HG03139 (cell line): ENCODE measurements at regions not wholly inside any gene's neighbourhood (a gene's known extent, or its start where the extent isn't known, plus 50 kb on each side); places are given as distances from the start of the nearest gene placed in this dataset.

Experiments used
- ATAC-seq: cut with Tn5 transposase; IDR thresholded peaks from one replicate; pipeline ENCODE4 v1.9.1; 2021; ENCODE audit not compliant: unreplicated experiment

DNA sequence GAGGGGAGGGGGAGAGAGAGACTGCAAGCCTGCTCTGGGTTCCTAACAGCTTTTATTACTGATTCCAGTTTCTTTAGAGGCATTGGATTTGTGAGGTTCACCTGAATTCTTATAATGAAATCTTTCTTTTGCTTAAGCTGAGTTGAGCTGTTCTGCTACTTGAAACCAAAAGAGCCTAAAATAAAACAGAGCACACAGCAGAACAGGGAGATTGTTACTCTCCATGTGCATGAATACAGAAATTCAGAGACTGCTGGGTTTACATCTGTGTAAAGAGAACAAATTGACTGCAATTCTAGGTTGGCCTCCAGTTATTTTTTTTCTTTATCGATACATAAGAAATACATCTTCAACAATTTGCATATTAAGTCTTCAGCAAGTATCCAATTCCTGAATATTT is 168.8 kb upstream of the NRIP1 start:
- ATAC-seq = no peak

DNA sequence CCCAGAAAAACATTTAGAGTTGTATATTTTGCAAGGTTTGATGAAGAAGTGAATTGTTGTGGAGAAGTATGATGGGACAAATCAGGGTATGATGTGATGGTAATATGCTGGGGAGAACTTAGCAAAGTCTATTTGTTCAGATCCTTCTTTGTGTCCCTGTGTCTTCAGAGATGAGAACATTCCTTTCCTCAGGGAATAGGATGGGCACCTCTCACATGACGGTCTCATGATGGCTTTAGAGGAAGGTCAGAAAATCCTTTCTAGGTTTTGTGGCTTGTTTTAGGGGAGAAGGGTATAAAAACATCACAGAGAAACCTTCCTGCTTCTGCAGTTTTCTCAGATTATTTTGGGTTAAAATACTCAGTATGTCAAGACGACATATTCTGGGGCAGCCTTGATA is 171.3 kb upstream of the NRIP1 start:
- ATAC-seq = no peak

DNA sequence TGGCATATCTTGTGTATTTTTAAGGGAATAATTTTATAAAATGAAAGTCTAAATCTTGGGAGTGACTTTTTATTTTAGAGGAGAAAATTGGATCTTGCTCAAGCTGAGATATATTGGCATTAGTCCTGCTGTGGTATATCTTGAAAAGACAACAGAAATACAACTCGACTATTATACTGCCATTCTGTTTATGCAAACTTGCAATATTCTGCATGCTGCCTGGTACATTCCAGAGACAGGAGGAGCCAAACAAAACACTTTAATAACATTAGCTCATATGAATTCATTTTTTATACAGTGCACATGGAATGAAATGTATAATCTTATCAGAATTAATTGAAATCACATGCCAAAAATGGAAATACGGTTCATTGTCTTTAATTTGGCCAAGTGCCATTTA is 176.0 kb upstream of the NRIP1 start:
- ATAC-seq = no peak

DNA sequence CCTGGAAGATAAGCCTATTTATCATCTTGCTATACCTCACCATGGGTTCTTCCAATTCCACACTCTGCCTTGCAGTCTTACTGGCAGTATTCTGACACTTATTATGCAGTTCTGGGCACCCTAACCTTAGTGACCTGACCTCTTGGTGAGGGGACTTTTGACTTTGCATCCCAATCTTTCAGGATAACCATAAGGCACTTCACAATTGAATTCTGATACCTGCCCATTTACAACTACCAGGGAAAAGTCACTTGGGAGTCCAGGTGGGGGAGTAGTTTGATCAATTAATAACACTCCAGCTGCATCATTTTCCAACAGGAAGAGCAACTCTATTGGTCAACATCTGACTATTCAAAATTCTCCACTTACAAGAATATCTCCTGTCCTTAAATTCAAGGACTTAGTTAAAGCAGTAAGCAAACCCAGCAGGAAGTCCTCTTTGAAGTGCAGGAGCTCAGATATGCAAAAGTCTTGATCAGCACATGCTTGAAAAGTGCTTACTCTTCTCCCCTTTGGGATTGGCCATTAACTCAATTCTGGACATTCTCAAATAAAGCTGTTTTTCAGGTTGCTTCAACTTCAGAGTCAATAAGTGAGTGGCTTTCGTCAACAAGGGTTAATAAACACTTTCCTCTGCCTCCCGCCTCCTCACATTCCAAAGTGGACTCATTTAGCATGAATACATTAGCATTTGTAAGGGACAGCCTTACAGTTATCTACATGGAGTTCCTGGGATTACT is 177.4 kb upstream of the NRIP1 start:
- ATAC-seq = no peak

DNA sequence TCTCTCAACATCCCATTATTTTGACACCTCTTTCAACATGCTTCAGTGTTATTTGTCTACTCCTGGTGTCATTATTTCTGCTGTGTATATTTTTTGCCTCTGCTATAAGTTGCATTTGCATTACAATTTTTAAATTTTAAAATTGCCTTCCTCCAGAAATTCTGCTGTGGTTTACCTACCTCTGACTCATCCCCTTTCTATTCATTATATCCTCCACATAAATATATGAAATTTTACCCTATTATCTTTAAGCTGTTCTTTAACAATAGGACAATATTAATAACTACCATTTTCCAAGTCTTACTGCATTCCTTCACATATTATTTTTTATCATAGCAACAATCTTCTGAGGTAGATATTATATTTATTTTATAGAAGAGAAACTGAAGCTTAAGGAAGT is 178.1 kb upstream of the NRIP1 start:
- ATAC-seq = no peak

DNA sequence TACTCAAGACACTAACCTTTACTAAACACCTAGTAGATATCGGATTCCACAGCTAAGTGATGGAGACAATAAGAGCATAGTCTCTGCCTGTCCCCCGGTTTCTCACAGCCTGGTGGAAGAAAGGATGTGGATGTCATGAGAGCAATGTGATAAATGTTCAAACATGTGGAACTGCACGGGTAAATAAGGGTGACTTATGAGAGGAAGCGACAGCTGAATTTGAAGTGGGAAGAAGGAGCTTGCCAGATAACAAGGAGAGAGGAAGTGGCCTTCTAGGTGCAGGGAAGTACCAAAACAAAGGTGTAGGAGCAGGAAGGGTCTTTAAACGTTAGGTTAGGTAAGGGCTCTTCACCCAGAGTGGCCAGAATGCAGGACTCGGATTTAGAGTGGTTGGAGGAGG is 178.6 kb upstream of the NRIP1 start:
- no peak for ATAC-seq

DNA sequence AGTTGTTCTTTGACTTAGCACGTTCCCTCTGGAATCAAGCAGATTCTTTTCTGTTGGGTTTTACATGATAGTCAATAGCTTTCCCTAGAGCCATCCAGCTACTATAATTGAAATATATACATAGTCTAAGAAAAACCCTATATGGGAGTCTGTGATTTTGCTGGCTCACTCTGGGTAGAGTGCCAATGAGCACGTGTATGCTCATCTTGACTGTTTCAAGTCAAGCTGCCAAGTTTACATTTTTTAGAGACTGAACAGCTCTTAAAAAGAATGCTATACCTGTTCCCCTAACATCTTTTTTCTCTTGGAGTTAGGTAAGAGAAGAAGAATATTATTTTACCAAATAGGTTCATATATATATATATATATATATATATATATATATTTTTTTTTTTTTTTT is 182.8 kb upstream of the NRIP1 start:
- ATAC-seq = no peak

DNA sequence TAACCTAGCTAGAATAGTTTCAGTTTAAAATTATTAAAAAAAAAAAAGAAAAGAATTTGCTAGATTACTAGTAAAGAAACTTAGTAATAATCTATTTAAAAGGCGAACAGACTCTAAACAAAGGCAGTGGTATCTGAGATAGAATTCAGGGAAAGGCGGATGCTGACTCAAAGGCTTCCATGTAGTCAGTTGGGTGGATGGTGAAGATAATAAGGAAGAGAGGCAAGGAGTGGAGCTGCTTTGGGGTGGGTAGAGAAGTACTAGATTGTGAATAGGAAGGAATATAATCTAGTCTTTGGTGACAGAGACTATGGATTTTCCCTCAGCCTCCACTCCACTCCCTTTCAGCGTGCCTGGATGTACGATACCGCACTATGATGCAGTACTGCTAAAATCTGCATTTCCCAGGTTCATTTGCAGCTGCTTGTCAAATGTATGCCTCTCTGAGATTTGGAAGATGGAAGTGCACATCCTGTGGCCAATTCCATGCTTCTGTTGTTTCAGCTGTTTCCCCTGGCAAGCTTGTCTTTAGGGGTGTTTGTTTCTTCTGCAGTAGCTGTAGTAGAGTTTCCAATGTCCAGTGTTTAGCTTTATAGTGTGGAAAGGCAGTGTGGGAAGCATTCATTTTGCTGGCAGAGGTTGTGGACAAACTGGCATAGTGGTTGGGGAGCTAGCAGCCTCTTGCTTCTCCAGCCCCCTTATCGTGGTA is 184.6 kb upstream of the NRIP1 start:
- ATAC-seq = no peak

DNA sequence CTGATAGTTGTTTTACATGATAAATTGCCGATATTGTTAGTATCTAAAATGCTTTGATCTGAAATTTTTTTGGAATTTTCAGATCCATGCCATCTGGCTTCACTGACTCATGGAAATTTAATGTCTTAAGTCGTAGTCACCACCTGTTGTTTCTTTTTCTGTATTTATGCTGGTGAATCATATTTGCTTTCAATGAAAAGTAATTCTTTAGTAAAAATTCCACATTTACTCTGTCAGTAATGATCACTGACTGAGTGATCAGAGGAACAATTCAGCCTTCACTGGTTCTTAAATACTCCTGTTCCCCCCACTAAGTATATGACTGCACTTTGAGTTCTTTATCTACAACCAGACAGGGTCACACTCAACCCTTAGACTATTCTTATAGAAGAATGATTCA is 185.6 kb upstream of the NRIP1 start:
- no peak for ATAC-seq

DNA sequence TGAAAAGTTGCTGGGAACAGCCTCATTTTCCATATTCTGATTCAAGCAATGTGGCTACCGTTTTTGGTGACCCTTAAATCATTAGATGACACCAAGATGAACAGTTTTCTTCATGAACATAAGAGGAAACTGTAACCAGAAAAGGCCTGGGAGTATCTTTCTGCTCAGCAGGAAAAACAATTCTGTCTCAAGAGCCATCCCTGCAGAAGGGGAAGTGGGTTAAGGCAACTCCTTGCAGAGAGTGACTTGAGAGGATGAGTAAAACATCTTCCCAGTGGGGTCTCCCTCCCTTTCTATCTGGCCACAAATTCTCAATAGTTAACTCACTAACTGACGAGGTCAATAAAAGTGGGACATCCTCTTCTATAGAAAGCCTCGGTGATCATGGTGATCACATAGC is 187.6 kb upstream of the NRIP1 start:
- ATAC-seq = no peak

DNA sequence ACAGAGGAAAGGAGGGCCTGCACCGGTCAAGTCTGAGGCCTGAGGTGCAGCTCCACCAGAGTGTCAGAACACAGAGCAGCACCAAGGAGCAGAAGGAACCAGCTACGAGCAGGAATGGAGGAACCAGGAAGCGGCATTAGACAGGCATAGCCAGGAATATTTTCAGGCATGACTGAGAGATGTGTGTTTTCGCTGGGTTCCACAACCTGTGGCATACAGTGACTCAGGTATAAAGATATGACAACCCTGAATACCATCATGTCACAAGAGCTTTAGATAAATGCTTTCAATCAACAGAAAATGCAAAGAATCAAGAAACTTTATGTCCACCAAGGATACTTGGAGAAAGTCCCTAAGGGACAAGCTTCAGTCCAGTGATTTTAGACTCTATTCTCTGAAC is 189.3 kb upstream of the NRIP1 start:
- no peak for ATAC-seq

DNA sequence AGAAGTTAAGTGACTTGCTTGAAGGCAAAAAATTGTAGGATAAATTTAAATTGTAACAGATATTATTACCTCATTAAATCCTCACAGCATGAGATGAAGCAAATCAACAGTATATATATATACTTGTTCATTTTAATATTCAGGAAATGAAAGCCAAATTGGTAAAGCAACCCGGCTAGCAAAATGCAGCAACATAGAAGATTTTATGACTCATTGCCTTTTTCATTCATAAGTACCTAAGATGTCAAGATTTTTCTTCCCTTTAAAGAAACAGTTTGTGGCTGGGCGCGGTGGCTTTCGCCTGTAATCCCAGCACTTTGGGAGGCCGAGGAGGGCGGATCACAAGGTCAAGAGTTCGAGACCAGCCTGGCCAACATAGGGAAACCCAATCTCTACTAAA is 190.5 kb upstream of the NRIP1 start:
- no peak for ATAC-seq

DNA sequence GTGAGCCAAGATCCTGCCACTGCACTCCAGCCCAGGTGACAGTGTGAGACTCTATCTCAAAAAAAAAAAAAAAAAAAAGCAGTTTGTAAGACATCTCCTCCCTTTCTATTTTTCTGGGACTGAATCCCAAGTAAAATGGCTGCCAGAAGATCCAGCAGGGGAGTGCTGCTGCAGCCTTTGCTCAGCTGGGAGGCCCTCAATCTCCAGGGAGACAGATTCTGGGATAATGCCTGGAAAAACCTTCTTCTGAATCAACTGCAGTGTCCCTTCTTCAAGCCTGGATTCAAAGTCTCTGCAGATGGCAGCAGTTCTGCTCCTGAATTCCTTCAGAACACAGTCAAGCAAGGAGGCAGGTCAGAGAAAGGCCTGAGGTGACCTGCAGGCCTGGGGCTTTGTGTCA is 191.0 kb upstream of the NRIP1 start:
- no peak for ATAC-seq

DNA sequence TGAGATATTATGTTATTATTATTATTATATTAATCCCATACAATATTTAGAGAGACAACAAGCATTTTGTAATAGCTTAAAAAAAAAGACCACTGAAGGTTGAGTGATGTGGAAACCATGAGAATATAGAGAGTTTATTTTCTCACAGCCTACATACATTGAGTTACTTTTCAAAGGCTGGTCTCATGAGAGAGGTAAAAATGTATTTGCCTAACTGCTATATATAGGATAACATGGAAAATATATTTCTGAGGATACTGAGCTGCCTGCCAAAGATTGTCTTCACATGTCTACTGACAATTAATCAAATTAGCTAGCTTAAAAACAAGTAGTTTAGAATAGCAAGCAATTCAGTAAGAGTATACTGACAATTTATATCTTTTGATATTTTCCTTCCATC is 192.2 kb upstream of the NRIP1 start:
- ATAC-seq = no peak

DNA sequence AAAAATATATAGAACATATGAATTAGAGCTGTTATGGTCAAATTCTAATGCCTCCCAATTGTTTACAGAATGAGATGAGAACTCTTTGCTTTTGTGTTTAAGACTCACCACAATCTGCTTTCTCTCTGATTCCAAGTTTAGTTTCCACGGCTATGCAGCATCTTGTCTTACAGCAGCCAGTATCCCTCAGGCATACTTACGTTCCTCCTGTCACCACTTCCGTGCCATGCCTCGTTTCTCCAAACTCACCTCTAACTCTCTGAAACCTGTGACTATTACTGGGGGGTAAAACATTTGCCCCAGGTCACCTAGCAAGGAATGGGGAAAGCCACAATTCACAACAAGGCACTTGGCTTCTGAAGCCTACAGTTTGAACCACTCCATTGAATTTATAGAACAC is 192.8 kb upstream of the NRIP1 start:
- no peak for ATAC-seq

DNA sequence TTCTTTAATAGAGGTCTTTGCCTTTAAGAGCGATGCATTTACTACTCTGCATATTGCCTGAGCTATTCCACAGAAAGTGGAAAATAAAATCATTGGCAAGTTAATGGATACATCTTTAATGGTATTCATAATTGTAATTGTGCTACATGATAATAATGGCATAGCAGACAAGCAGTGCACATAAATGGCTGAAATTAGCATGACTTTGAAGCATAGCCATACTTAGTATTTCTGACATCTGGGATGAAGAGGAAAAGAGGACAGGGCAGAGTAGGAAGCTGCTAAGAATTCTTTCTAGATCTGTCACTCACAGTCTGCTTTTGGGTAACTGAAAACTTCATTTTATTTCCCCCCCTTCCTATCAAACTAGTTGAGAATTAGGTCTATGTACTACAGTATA is 195.0 kb upstream of the NRIP1 start:
- ATAC-seq = no peak

DNA sequence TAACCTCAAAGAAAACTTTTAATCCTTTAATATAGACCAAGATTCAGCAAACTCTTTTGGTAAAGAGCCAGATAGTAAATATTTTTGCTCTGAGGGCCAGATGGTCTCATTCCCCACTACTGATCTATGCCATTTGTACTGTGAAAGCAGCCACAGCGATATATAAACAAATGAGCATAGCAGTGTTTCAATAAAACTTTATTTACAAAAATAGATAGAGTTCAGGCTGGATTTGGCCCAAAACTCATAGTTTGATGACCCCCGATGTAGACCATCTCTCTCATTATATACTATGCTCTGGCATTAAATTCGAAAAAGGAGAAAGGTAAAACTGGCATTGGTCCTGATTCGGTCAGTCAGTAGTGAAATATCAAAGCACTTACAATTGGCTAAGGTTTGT is 195.8 kb upstream of the NRIP1 start:
- no peak for ATAC-seq

DNA sequence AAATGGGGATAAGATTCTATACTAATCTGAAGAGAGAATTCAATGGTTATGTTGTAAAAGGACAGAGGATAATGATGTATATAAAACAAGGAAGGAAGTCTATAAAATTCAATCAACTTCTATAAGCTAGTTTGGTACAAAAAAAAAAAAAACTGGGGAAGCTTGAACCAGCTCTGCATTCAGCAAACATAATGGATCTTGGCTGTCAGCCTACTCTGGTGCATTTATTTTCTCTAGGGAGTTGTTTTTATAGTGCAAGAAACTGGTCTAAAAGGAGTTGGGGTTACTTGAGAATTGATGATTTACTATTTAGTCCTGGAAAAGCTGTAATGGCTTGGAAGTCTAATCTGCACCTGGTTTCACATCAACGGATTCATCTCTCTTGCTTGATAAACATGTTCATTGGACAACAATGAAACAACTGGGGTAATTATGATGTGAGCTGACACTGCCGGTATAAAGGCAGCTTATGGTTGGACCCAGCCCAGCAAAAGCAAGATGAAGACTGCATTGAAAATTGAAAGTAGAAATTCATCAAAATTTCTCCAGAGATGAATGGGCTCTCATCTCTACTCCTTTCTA is 199.4 kb upstream of the NRIP1 start:
- ATAC-seq = no peak

DNA sequence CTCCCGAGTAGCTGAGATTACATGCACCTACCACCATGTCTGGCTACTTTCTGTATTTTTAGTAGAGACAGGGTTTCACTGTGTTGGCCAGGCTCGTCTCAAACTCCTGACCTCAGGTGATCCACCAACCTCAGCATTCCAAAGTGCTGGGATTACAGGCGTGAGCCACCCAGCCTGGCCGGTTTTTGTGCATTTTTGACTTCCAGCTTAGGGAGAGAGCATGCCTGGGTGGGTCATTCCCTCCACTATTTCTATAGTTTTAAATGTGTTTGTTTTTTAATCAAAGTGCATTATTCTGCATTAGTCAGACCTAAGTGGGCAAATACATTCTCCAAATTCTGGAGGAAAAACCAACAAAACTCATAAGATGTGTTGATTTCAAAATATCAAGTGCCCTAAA is 207.4 kb upstream of the NRIP1 start:
- ATAC-seq = no peak

DNA sequence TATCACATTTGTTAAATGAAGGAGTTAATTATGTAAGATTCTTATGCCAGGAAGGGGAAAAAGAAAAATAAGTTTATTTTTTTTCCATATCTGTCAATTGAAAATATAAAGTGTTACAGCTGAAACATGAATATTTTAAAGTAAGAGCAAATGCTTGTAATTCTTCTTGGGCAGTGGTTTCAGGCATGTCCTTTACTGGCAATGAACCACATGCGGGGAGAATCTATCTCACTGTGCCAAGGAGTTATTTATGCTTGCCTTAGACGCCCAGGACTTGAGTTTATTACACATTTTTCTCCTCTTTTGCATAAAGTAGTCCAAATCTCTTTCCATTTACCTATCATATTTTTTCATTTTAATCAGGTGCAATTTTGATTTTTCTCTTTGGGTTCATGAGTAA is 207.8 kb upstream of the NRIP1 start:
- no peak for ATAC-seq

DNA sequence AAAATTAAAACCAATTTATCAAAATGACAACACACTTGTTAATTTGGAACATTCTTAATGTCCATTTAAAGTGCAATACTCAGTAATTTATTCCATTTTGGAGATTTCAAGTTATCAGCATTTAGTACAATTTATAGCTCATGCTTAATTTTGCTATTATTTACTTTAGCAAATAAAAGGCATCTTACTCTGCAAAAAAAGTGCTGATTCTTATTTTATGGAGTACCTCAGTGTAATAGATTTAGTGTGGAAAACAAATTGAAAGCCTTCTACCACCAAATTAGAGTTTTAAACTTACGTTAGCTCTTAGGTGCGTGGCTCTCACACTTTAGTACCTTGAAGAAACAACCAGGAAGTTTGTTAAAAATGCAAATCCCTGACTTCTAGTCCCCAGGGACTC is 208.4 kb upstream of the NRIP1 start:
- no peak for ATAC-seq

DNA sequence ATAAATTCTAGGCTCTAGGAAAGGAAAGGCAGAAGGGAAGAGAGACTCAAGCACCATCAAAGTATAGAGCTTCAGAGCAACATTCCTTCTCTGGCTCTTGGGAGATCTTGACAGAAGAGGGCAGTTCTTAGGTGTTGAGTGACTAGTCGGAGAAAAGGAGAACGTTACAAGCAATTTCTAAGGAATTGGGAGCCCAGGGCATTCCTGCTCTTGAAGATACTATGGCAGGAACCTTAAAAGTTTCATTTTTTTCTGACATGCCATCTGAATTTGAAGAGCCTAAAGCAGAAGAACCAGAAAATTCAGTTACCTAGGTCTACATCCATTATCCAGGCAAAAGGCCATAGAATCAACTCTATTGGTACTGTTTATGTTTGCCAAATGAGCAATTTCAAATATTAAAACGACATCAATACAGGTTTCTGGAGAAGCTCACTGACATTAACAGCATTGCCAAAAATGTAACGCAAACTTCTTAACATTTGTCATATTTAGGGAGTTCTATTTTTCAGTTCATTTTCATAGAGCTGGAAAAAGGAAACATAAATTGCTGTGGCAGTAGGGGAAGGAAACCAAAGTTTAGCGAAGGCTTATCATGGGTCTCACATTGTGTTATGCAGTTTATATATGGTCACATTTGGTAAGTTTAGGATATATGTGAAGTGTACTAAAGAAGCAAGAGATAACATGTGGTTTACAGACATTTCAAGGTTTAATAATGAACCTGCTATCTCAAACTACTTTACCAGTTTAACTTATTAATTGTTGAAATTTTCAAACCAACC is 210.1 kb upstream of the NRIP1 start:
- no peak for ATAC-seq
